H1 (cell line): ENCODE measurements at regions not wholly inside any gene's neighbourhood (a gene's known extent, or its start where the extent isn't known, plus 50 kb on each side); places are given as distances from the start of the nearest gene placed in this dataset.

Source experiments
- NANOG ChIP-seq: IDR thresholded peaks from 2 replicates; pipeline ENCODE4 v1.6.1; 2011; ENCODE audit warnings: low read length, low read depth, mild to moderate bottlenecking, inconsistent platforms; ENCODE audit not compliant: insufficient read depth, poor library complexity, severe bottlenecking
- POLR2AphosphoS5 ChIP-seq: IDR thresholded peaks from 2 replicates; pipeline ENCODE4 v1.6.1; 2011; ENCODE audit warnings: low read depth, low read length
- USF2 ChIP-seq: IDR thresholded peaks from 2 replicates; pipeline ENCODE4 v1.6.1; 2011; ENCODE audit warnings: low read length, improper control_type of control experiment

DNA sequence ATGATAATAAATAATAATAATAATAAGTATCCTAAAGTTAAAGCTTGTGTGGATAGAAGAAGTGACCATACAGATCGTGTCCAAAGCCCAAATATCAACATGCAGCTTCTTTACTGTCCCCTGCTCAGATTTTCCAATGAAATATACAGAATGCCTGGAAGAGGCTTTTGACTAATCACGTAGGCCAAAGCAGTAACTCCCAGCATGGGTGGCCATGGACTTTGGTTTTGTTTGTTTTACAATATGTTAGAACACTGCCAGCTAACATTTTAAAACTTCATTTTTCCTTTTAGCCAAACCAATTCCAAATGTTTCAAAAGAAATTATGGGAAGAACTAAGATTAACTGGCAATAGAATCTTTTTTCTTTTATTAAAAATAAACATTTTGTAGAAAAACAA, 400.0 kb upstream of the FLRT2 start (continued):
- TF ChIP-seq POLR2AphosphoS5 (no peak), USF2 (no peak), NANOG (no peak)
